T-cell (primary cell): ENCODE measurements at regions not wholly inside any gene's neighbourhood (a gene's known extent, or its start where the extent isn't known, plus 50 kb on each side); places are given as distances from the start of the nearest gene placed in this dataset.
"Not testable (repeated sequence)": the region's sequence is repeated elsewhere in the genome, so short reads cannot be mapped to it uniquely, and the experiment has no call there.

Experiments used
- ATAC-seq, 4 experiments: fragments of 200-7000 bp in 3 of 4; fragments of 150-1000 bp in 1 of 4; cut with Tn5 transposase; replicated peaks in 1 of 4; 1 replicate in 3 of 4; 2 replicates in 1 of 4; pipeline ENCODE4 v1.10.0; 2021; ENCODE audit warnings: moderate library complexity in 3 of 4, mild to moderate bottlenecking in 2 of 4, moderate number of reproducible peaks in 1 of 4
- CTCF ChIA-PET, 2 donors: fragments of 300-600 bp; sonication (Branson Sonifier 250); formaldehyde crosslinking; loops; one replicate each; lab custom pipeline; 2022; ENCODE audit warnings: antibody characterized with exemption in 2 of 2; lab: Charles Lee
- POLR2A ChIA-PET, 2 donors: fragments of 300-600 bp; sonication (Branson Sonifier 250); formaldehyde crosslinking; loops; one replicate each; lab custom pipeline; 2022; ENCODE audit warnings: antibody characterized with exemption in 2 of 2; lab: Charles Lee
- DNase-seq, 35 experiments: peaks; one replicate each; pipeline versions ENCODE4 v3.0.0 to v3.0.0-alpha.2; 2013 to 2023
- H3K27ac ChIP-seq: one replicate; pipeline ENCODE4 v1.5.1; 2013; ENCODE audit warnings: low read length
- H3K27me3 ChIP-seq, 2 experiments: replicated peaks in 1 of 2; 1 replicate in 1 of 2; 2 replicates in 1 of 2; pipeline versions ENCODE4 v1.6.1 to v1.7.0; 2013; ENCODE audit warnings: low read length in 1 of 2, mixed read lengths in 1 of 2; ENCODE audit not compliant: control insufficient read depth in 2 of 2, insufficient read depth in 2 of 2; ENCODE audit errors: extremely low read depth in 1 of 2
- H3K36me3 ChIP-seq, 2 donors: 1 replicate in 1 of 2; 2 replicates in 1 of 2; pipeline versions ENCODE4 v1.6.1 to v1.7.0; 2013; ENCODE audit warnings: low read length in 1 of 2; ENCODE audit not compliant: control insufficient read depth in 2 of 2, insufficient read depth in 1 of 2; ENCODE audit errors: extremely low read depth in 1 of 2
- H3K4me1 ChIP-seq, 2 experiments: 1 replicate in 1 of 2; 2 replicates in 1 of 2; pipeline versions ENCODE4 v1.6.1 to v1.7.0; 2013; ENCODE audit warnings: low read length in 2 of 2, mixed read lengths in 1 of 2; ENCODE audit not compliant: insufficient read depth in 2 of 2, control insufficient read depth in 1 of 2; ENCODE audit errors: extremely low read depth in 1 of 2
- H3K4me3 ChIP-seq, 2 donors: 1 replicate in 1 of 2; 2 replicates in 1 of 2; pipeline versions ENCODE4 v1.5.1 to v1.7.0; 2013; ENCODE audit warnings: mild to moderate bottlenecking in 2 of 2, low read length in 1 of 2, moderate library complexity in 1 of 2; ENCODE audit not compliant: control insufficient read depth in 1 of 2; ENCODE audit errors: extremely low read depth in 1 of 2
- H3K9me3 ChIP-seq: 2 replicates; pipeline ENCODE4 v1.7.0; 2013
- H3K27ac Mint-ChIP-seq, 2 donors: one replicate each; pipeline ENCODE4 v1.8.0; 2020 to 2021; ENCODE audit warnings: mild to moderate bottlenecking in 2 of 2, mixed read lengths in 2 of 2
- H3K27me3 Mint-ChIP-seq, 2 donors: one replicate each; pipeline ENCODE4 v1.8.0; 2021 to 2022; ENCODE audit warnings: mixed read lengths in 2 of 2
- H3K36me3 Mint-ChIP-seq: one replicate; pipeline ENCODE4 v1.8.0; 2021; ENCODE audit warnings: mixed read lengths
- H3K4me1 Mint-ChIP-seq, 3 donors: one replicate each; pipeline ENCODE4 v1.8.0; 2020 to 2022; ENCODE audit warnings: mixed read lengths in 3 of 3, mild to moderate bottlenecking in 1 of 3
- H3K4me3 Mint-ChIP-seq, 3 donors: one replicate each; pipeline ENCODE4 v1.8.0; 2020 to 2022; ENCODE audit warnings: mild to moderate bottlenecking in 3 of 3, mixed read lengths in 3 of 3, moderate library complexity in 3 of 3
- H3K9me3 Mint-ChIP-seq, 3 donors: one replicate each; pipeline ENCODE4 v1.8.0; 2020 to 2022; ENCODE audit warnings: mixed read lengths in 3 of 3
- WGBS: methylation state at CpG from one replicate; pipeline ENCODE4 v1.1.5; 2013; ENCODE audit warnings: missing lambda C conversion rate; ENCODE audit not compliant: insufficient coverage; 5-methylcytosine and 5-hydroxymethylcytosine counted together

DNA sequence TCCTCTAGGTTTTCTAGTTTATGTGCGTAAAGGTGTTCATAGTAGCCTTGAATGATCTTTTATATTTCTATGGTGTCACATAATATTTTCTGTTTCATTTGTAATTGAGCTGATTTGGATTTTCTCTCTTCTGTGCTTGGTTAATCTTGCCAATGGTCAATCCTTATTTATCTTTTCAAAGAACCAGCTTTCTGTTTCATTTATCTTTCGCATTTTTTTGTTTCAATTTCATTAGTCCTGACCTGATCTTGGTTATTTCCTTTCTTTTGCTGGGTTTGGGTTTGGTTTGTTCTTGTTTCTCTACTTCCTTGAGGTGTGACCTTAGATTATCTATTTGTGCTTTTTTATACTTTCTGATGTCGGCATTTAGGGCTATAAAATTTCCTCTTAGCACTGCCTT lies 304.4 kb upstream of the CHRM3 start:
- CTCF ChIA-PET, H3K27ac Mint-ChIP-seq, H3K4me1 Mint-ChIP-seq, H3K27me3 Mint-ChIP-seq, H3K4me3 ChIP-seq, DNase-seq, H3K4me3 Mint-ChIP-seq, H3K4me1 ChIP-seq, H3K36me3 Mint-ChIP-seq, H3K9me3 ChIP-seq, H3K27ac ChIP-seq, POLR2A ChIA-PET, H3K36me3 ChIP-seq, ATAC-seq, H3K27me3 ChIP-seq: not testable (repeated sequence)
- whole genome bisulfite sequencing, result no CpG with 5 or more reads among the region's 3 CpGs
- H3K9me3 Mint-ChIP-seq, result peaks cover 15 to 38% (median 22%) of the 10 kb centered on the region in 3 donors

DNA sequence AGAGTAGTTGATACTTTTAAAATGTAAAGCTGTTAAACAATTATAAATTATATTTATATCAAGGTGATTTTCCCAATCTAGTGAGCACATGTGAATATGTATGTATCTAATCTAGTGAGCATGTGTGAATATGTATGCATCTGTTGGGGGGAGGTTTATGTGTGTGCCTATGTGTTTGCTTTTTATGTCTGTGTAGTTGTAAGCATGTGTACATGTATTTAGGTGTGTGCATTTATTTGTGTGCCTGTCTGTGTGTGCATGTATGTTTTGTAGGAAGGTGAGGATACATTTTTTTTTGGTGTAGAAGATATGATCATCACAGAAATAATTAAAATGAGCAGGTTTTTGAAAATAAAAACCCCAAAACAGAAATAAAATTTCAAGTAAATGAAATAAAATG lies 318.9 kb upstream of the CHRM3 start:
- DNase-seq, result no peak
- no peaks in the 10 kb centered on the region for H3K9me3 ChIP-seq
- no peak for ATAC-seq
- H3K4me3 ChIP-seq, result no peak overlapping the region
- POLR2A ChIA-PET, result no interaction called here
- no peak overlapping the region for H3K27ac ChIP-seq
- no peaks in the 10 kb centered on the region for H3K36me3 ChIP-seq
- H3K27me3 Mint-ChIP-seq, result no peaks in the 10 kb centered on the region
- H3K27me3 ChIP-seq, result no peaks in the 10 kb centered on the region
- H3K9me3 Mint-ChIP-seq, result peaks cover 0 to 6% (median 0%) of the 10 kb centered on the region in 3 donors
- no peaks in the 10 kb centered on the region for H3K4me1 ChIP-seq
- H3K27ac Mint-ChIP-seq, result no peak overlapping the region
- H3K36me3 Mint-ChIP-seq, result no peaks in the 10 kb centered on the region
- H3K4me3 Mint-ChIP-seq, result no peak overlapping the region
- H3K4me1 Mint-ChIP-seq, result no peaks in the 10 kb centered on the region
- CTCF ChIA-PET, result no interaction called here

DNA sequence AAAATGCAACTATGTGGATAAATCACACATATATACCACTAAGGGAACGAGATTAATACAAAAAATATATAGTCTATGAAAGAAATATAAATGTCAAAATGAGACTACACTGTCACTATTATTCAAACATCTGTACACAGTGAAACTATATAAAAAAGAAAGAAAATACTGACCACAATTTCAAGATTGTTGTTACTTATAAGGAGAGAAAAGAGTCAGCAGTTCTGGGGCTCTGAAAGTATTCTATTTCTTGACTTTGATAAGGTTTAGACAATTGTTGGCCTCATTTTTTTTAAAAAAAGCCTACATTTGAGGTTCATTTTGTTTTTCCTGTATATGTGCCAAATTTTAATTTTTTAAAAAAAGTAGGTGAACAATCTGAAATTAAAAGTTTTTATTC lies 319.3 kb upstream of the CHRM3 start:
- Histone ChIP-seq H3K36me3 (no peaks in the 10 kb centered on the region), H3K4me1 (no peaks in the 10 kb centered on the region), H3K27me3 (no peaks in the 10 kb centered on the region), H3K27ac (no peak overlapping the region), H3K4me3 (no peak overlapping the region), H3K9me3 (no peaks in the 10 kb centered on the region)
- no peaks in the 10 kb centered on the region for H3K36me3 Mint-ChIP-seq
- H3K27ac Mint-ChIP-seq, result no peak overlapping the region
- peaks cover 0 to 6% (median 0%) of the 10 kb centered on the region in 3 donors for H3K9me3 Mint-ChIP-seq
- WGBS, result no CpG with 5 or more reads among the region's 1 CpG
- ChIA-PET CTCF (no interaction called here), POLR2A (no interaction called here)
- no peaks in the 10 kb centered on the region for H3K4me1 Mint-ChIP-seq
- no peak for ATAC-seq
- no peaks in the 10 kb centered on the region for H3K27me3 Mint-ChIP-seq
- H3K4me3 Mint-ChIP-seq, result no peak overlapping the region
- no peak for DNase-seq

DNA sequence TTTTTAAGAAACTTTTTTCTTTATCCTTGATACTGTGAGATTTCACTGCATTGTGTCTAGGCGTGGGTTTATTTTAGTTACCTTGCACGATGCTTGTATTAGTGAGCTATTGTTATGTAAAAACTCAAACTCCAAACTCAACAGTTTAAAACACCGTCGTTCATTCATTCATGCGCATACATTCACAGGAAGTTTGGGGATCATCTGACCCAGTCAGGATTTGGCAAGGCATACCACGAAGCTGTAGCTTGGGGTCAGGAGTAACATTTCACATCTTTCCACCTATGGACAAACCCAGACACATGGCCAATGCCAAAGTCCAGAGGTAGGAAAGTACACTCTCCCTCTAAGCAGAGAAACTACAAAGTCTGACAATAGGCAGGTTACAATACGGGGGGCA lies 324.6 kb upstream of the CHRM3 start:
- Mint-ChIP-seq H3K9me3 (peaks cover 0 to 8% (median 3%) of the 10 kb centered on the region in 3 donors), H3K4me3 (no peak overlapping the region), H3K27ac (no peak overlapping the region), H3K4me1 (no peaks in the 10 kb centered on the region), H3K27me3 (no peaks in the 10 kb centered on the region), H3K36me3 (no peaks in the 10 kb centered on the region)
- no peak overlapping the region for H3K27ac ChIP-seq
- DNase-seq (no peak), ATAC-seq (no peak)
- ChIA-PET CTCF (no interaction called here), POLR2A (interaction anchor here in 1 of 2 donors (0.7 kb wide), 1 partner anchor 10 kb away, joined by 3 read pairs; no protein-coding TSS in a partner anchor)
- no peak overlapping the region for H3K4me3 ChIP-seq
- H3K27me3 ChIP-seq, result no peaks in the 10 kb centered on the region
- no peaks in the 10 kb centered on the region for H3K36me3 ChIP-seq
- WGBS, result 100% methylated on average over 1 of the region's 7 CpGs
- H3K9me3 ChIP-seq, result no peaks in the 10 kb centered on the region
- no peaks in the 10 kb centered on the region for H3K4me1 ChIP-seq

DNA sequence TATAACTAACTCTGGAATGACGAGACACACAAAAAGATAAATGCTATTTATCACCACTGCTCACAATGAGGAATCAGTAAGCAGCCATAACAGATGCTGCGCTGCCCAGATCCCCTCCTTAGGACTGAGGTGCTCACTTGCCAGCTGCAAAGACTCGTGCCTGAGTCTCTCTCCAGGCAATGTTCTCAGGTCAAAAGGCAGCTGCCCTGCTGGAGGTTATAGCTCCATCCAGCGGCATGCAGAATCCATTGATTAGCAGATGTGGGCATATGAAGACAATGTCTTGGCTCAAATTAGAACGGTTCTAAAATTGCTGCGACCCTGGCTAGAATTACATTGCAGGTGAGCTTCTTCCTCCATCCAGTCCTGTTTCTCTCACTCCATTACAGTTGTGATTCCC lies 328.2 kb upstream of the CHRM3 start:
- H3K9me3 Mint-ChIP-seq, result peaks cover 12 to 19% (median 15%) of the 10 kb centered on the region in 3 donors
- H3K4me3 Mint-ChIP-seq, result no peak overlapping the region
- no peaks in the 10 kb centered on the region for H3K27me3 Mint-ChIP-seq
- H3K4me1 ChIP-seq, result no peaks in the 10 kb centered on the region
- CTCF ChIA-PET, result interaction anchor here in 1 of 2 donors (0.5 to 0.6 kb wide), 2 partner anchors 11 to 19 kb away, joined by 4 read pairs; no protein-coding TSS in a partner anchor
- no peaks in the 10 kb centered on the region for H3K36me3 ChIP-seq
- no peaks in the 10 kb centered on the region for H3K4me1 Mint-ChIP-seq
- DNase-seq (no peak), ATAC-seq (no peak)
- H3K27ac ChIP-seq, result no peak overlapping the region
- H3K27me3 ChIP-seq, result no peaks in the 10 kb centered on the region
- no peaks in the 10 kb centered on the region for H3K9me3 ChIP-seq
- POLR2A ChIA-PET, result interaction anchor here in 1 of 2 donors (0.6 kb wide), 1 partner anchor 817 kb away, joined by 3 read pairs; no protein-coding TSS in a partner anchor
- H3K4me3 ChIP-seq, result no peak overlapping the region
- no peak overlapping the region for H3K27ac Mint-ChIP-seq
- 68% methylated on average over 3 of the region's 6 CpGs for WGBS
- H3K36me3 Mint-ChIP-seq, result no peaks in the 10 kb centered on the region

DNA sequence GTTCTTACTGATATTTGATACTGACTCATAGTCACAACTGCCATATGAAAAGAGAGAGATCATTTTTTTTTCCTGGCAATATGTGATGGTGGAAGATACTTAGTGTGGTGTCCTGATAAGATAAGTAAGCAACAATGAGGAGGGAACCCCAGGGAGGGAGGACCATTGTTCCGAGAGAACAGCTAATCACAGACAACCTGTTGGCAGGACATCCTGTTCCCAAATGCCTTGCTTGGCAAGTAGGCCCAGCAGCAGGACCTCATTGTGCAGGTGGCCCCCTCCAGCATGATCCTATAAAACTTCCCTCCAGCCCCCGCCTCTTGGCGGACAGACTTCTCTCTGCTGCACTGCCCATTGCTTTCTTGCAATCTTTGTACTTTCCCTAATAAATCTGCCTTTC lies 329.4 kb upstream of the CHRM3 start:
- POLR2A ChIA-PET, result no interaction called here
- ATAC-seq, result no peak
- no peak overlapping the region for H3K4me3 ChIP-seq
- H3K36me3 ChIP-seq, result no peaks in the 10 kb centered on the region
- no peaks in the 10 kb centered on the region for H3K9me3 ChIP-seq
- CTCF ChIA-PET, result no interaction called here
- DNase-seq, result no peak
- H3K9me3 Mint-ChIP-seq, result peaks cover 12 to 19% (median 15%) of the 10 kb centered on the region in 3 donors
- H3K36me3 Mint-ChIP-seq, result no peaks in the 10 kb centered on the region
- WGBS, result 93% methylated on average over 3 of the region's 3 CpGs
- H3K27ac ChIP-seq, result no peak overlapping the region
- H3K27ac Mint-ChIP-seq, result no peak overlapping the region
- no peak overlapping the region for H3K4me3 Mint-ChIP-seq
- H3K4me1 Mint-ChIP-seq, result no peaks in the 10 kb centered on the region
- no peaks in the 10 kb centered on the region for H3K4me1 ChIP-seq
- no peaks in the 10 kb centered on the region for H3K27me3 ChIP-seq
- H3K27me3 Mint-ChIP-seq, result no peaks in the 10 kb centered on the region

DNA sequence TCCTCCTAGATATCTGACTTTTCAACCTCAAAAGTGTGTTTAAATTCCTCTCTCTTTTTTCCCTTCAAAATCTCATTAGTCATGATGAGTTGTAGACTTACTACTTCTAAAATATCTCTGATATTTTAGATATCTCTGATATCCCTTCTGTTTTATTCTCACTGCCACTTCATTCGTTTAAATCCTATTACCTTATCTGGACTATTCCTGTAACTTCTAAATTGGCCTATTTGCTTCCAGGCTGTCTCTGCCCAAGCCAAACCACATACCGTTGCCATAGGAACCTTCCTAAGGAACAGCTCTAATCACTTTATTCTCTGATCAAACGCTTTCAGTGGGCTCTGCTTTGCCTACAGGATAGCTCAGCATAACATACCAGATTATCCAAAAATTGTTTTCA lies 333.1 kb upstream of the CHRM3 start:
- H3K27ac Mint-ChIP-seq, result no peak overlapping the region
- H3K4me1 ChIP-seq, result no peaks in the 10 kb centered on the region
- H3K27me3 ChIP-seq, result no peaks in the 10 kb centered on the region
- H3K4me3 ChIP-seq, result no peak overlapping the region
- no peak overlapping the region for H3K27ac ChIP-seq
- peaks cover 12 to 22% (median 15%) of the 10 kb centered on the region in 3 donors for H3K9me3 Mint-ChIP-seq
- H3K27me3 Mint-ChIP-seq, result no peaks in the 10 kb centered on the region
- no peaks in the 10 kb centered on the region for H3K4me1 Mint-ChIP-seq
- ATAC-seq, result no peak
- H3K4me3 Mint-ChIP-seq, result no peak overlapping the region
- H3K36me3 ChIP-seq, result no peaks in the 10 kb centered on the region
- POLR2A ChIA-PET, result no interaction called here
- H3K36me3 Mint-ChIP-seq, result no peaks in the 10 kb centered on the region
- CTCF ChIA-PET, result interaction anchor here in 1 of 2 donors (0.9 kb wide), 1 partner anchor 19 kb away, joined by 3 read pairs; no protein-coding TSS in a partner anchor
- no peaks in the 10 kb centered on the region for H3K9me3 ChIP-seq
- WGBS, result 59% methylated on average over 3 of the region's 3 CpGs
- no peak for DNase-seq
